Upper lobe of left lung (tissue), 6 donors: ENCODE measurements at regions not wholly inside any gene's neighbourhood (a gene's known extent, or its start where the extent isn't known, plus 50 kb on each side); places are given as distances from the start of the nearest gene placed in this dataset.

ENCODE experiments used
- ATAC-seq, 2 donors: fragments of 200-7000 bp; cut with Tn5 transposase; one replicate each; pipeline ENCODE4 v1.9.1; 2022; ENCODE audit warnings: mild to moderate bottlenecking in 2 of 2, moderate library complexity in 2 of 2; ENCODE audit not compliant: low FRiP score in 2 of 2
- DNase-seq, 2 donors: peaks; one replicate each; pipeline ENCODE4 v3.0.0-alpha.2; 2019 to 2020
- H3K27ac ChIP-seq, 4 donors: fragments of 200-600 bp; sonication (generic); one replicate each; pipeline ENCODE4 v1.5.1; 2016 to 2019
- H3K27me3 ChIP-seq, 4 donors: fragments of 200-600 bp; sonication (generic); one replicate each; pipeline ENCODE4 v1.5.1; 2017 to 2019
- H3K36me3 ChIP-seq, 4 donors: fragments of 200-600 bp; sonication (generic); one replicate each; pipeline ENCODE4 v1.5.1; 2016 to 2019
- H3K4me1 ChIP-seq, 4 donors: fragments of 200-600 bp; sonication (generic); one replicate each; pipeline ENCODE4 v1.5.1; 2018 to 2019
- H3K4me3 ChIP-seq, 4 donors: fragments of 200-600 bp; sonication (generic); one replicate each; pipeline ENCODE4 v1.5.1; 2017 to 2019; ENCODE audit warnings: mild to moderate bottlenecking in 2 of 4, moderate library complexity in 1 of 4
- H3K9me3 ChIP-seq, 4 donors: fragments of 200-600 bp; sonication (generic); one replicate each; pipeline ENCODE4 v1.5.1; 2018 to 2019
- CTCF ChIP-seq, 6 experiments: fragments of 450-650 bp in 4 of 6; fragments of 200-600 bp in 2 of 6; sonication (generic) in 2 of 6; IDR thresholded peaks; one replicate each; pipeline ENCODE4 v1.5.1; 2016 to 2019; ENCODE audit warnings: antibody characterized with exemption in 6 of 6
- EP300 ChIP-seq, 4 donors: sonication (generic); formaldehyde crosslinking; IDR thresholded peaks; one replicate each; pipeline ENCODE4 v1.5.1; 2017; ENCODE audit warnings: antibody characterized with exemption in 4 of 4, control low read depth in 2 of 4
- POLR2A ChIP-seq, 4 donors: fragments of 450-650 bp; IDR thresholded peaks; one replicate each; pipeline ENCODE4 v1.5.1; 2016 to 2017; ENCODE audit warnings: antibody characterized with exemption in 4 of 4, mild to moderate bottlenecking in 2 of 4
- POLR2AphosphoS5 ChIP-seq, 2 donors: sonication (generic); formaldehyde crosslinking; IDR thresholded peaks; one replicate each; pipeline ENCODE4 v1.5.1; 2017; ENCODE audit warnings: antibody characterized with exemption in 2 of 2
- WGBS, 2 donors: methylation state at CpG; one replicate each; pipeline ENCODE4 v1.1.5; 2017 to 2018; 5-methylcytosine and 5-hydroxymethylcytosine counted together
- donor health status: DM: no; HTN: no; CAD: no; lungs with moderate emphysema.
- donor health status: DM: no; HTN: yes; CAD: no; lungs with severe emphysema.

- ATAC-seq (no peak), DNase-seq (no peak)
- TF ChIP-seq POLR2A (IDR thresholded peaks at IDR 0.05) = no peak
- TF ChIP-seq CTCF (IDR thresholded peaks at IDR 0.05) = no peak
- TF ChIP-seq POLR2AphosphoS5 (IDR thresholded peaks at IDR 0.05) = no peak
- TF ChIP-seq EP300 (IDR thresholded peaks at IDR 0.05) = no peak
- Histone ChIP-seq H3K27ac (no peak overlapping the region), H3K36me3 (no peaks in the 10 kb centered on the region), H3K4me1 (no peaks in the 10 kb centered on the region), H3K9me3 (no peaks in the 10 kb centered on the region), H3K27me3 (no peaks in the 10 kb centered on the region), H3K4me3 (no peak overlapping the region)
- WGBS, 2 donors = 60 to 66% methylated on average over 3 of the region's 3 CpGs
Observed at GRCh38 chr5:63121471-63121870, 542.9 kb downstream of the LRRC70 start.

GRCh38 chr5:63118221-63118620 lies 539.6 kb downstream of the LRRC70 start:
- Histone ChIP-seq H3K4me1 (no peaks in the 10 kb centered on the region), H3K9me3 (no peaks in the 10 kb centered on the region), H3K36me3 (no peaks in the 10 kb centered on the region), H3K27ac (no peak overlapping the region), H3K4me3 (no peak overlapping the region), H3K27me3 (no peaks in the 10 kb centered on the region)
- ATAC-seq (no peak), DNase-seq (no peak)
- WGBS, 2 donors = 89 to 96% methylated on average over 1 of the region's 1 CpG
- TF ChIP-seq POLR2A (IDR thresholded peaks at IDR 0.05) (no peak), EP300 (IDR thresholded peaks at IDR 0.05) (no peak), POLR2AphosphoS5 (IDR thresholded peaks at IDR 0.05) (no peak), CTCF (IDR thresholded peaks at IDR 0.05) (no peak)

- Histone ChIP-seq H3K27me3 (no peaks in the 10 kb centered on the region), H3K4me3 (no peak overlapping the region), H3K4me1 (no peaks in the 10 kb centered on the region), H3K36me3 (no peaks in the 10 kb centered on the region), H3K9me3 (no peaks in the 10 kb centered on the region), H3K27ac (no peak overlapping the region)
- no peak for DNase-seq
- ATAC-seq = no peak
- TF ChIP-seq POLR2A (IDR thresholded peaks at IDR 0.05) (no peak), POLR2AphosphoS5 (IDR thresholded peaks at IDR 0.05) (no peak), CTCF (IDR thresholded peaks at IDR 0.05) (no peak), EP300 (IDR thresholded peaks at IDR 0.05) (no peak)
Observed at GRCh38 chr5:63111891-63112290, 533.3 kb downstream of the LRRC70 start.

GRCh38 chr5:63101870-63102269 lies 523.3 kb downstream of the LRRC70 start:
- H3K4me1 ChIP-seq = no peaks in the 10 kb centered on the region
- DNase-seq (no peak), ATAC-seq (no peak)
- H3K4me3 ChIP-seq = no peak overlapping the region
- H3K36me3 ChIP-seq = no peaks in the 10 kb centered on the region
- H3K27me3 ChIP-seq = no peaks in the 10 kb centered on the region
- H3K27ac ChIP-seq = no peak overlapping the region
- 66 to 72% methylated on average over 1 of the region's 1 CpG for WGBS, 2 donors
- no peaks in the 10 kb centered on the region for H3K9me3 ChIP-seq
- TF ChIP-seq POLR2AphosphoS5 (IDR thresholded peaks at IDR 0.05) (no peak), CTCF (IDR thresholded peaks at IDR 0.05) (no peak), EP300 (IDR thresholded peaks at IDR 0.05) (no peak), POLR2A (IDR thresholded peaks at IDR 0.05) (no peak)

GRCh38 chr5:63097286-63097685 lies 518.7 kb downstream of the LRRC70 start:
- no peak for ATAC-seq
- 78 to 79% methylated on average over 1 of the region's 1 CpG for WGBS, 2 donors
- TF ChIP-seq POLR2AphosphoS5 (IDR thresholded peaks at IDR 0.05) (no peak), CTCF (IDR thresholded peaks at IDR 0.05) (no peak), EP300 (IDR thresholded peaks at IDR 0.05) (no peak), POLR2A (IDR thresholded peaks at IDR 0.05) (no peak)

More at GRCh38 chr5:63097286-63097685, 518.7 kb downstream of the LRRC70 start:
- Histone ChIP-seq H3K9me3 (no peaks in the 10 kb centered on the region), H3K4me1 (no peaks in the 10 kb centered on the region), H3K27ac (no peak overlapping the region), H3K36me3 (no peaks in the 10 kb centered on the region), H3K27me3 (no peaks in the 10 kb centered on the region), H3K4me3 (no peak overlapping the region)
- no peak for DNase-seq
